ENCODE measurements at regions not wholly inside any gene's neighbourhood (a gene's known extent, or its start where the extent isn't known, plus 50 kb on each side); places are given as distances from the start of the nearest gene placed in this dataset.

DNA sequence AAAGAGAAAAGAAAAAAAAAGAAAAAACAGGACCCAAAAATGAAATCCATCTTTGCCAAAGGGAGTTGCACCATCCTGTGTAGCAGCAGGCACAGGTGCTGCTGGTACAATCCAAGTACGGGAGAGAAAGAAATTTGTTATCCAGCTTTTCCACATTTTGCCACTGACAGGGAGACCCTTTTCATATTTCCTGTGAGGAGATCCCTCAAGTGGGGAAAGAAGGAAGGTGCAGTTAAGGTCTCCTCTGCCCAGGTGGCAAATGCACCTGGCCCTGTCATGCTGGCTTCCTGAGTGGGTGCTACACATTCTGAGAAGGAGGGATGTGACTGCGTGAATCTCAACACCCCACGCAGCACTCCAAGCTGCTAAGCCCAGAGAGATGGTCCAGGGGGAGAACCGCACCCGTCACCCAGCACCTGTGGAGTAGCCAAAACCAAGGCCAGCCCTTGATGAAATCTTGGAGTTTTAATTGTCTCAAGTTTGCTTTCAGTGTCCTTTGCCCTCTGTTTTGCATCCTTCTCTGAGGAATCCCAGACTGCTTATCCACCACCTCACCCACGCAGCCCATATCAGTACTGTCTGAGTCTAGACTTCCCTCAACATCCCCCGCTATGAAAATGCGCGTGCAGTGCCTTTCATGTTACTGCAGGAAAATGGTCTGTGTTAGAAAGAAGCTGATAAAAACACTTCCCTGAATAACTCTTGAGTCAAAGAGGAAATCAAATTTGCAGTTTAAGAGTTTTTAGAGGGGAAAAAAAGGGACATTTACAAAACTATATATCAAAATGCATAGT lies 141.9 kb upstream of the THBS1 start:
- H3K27me3 ChIP-seq: no peaks in the 10 kb centered on the region
- no peaks in the 10 kb centered on the region for H3K36me3 ChIP-seq
- no peak overlapping the region for H3K27ac ChIP-seq
- TF ChIP-seq POLR2A (IDR thresholded peaks at IDR 0.05): no peak
- TF ChIP-seq, protein P1, sequence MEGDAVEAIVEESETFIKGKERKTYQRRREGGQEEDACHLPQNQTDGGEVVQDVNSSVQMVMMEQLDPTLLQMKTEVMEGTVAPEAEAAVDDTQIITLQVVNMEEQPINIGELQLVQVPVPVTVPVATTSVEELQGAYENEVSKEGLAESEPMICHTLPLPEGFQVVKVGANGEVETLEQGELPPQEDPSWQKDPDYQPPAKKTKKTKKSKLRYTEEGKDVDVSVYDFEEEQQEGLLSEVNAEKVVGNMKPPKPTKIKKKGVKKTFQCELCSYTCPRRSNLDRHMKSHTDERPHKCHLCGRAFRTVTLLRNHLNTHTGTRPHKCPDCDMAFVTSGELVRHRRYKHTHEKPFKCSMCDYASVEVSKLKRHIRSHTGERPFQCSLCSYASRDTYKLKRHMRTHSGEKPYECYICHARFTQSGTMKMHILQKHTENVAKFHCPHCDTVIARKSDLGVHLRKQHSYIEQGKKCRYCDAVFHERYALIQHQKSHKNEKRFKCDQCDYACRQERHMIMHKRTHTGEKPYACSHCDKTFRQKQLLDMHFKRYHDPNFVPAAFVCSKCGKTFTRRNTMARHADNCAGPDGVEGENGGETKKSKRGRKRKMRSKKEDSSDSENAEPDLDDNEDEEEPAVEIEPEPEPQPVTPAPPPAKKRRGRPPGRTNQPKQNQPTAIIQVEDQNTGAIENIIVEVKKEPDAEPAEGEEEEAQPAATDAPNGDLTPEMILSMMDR (IDR thresholded peaks at IDR 0.05 in 4 of 5, conservative IDR thresholded peaks at IDR 0.05 in 1 of 5): no peak
- no peak overlapping the region for H3K4me3 ChIP-seq
- intact Hi-C loops (cut with DNase I; ENCODE audit: low total_unique reads): no loop called here
- DNase-seq: no peak
- in situ Hi-C loops (cut with MboI; ENCODE audit: low sequenced_read_pairs in 4 of 4): no loop called here
- H3K4me1 ChIP-seq: no peaks in the 10 kb centered on the region
- no peaks in the 10 kb centered on the region for H3K9me3 ChIP-seq
- ATAC-seq: no peak

- intact Hi-C loops (cut with DNase I; ENCODE audit: low total_unique reads): no loop called here
- TF ChIP-seq POLR2A (IDR thresholded peaks at IDR 0.05): no peak
- TF ChIP-seq, protein P1 (IDR thresholded peaks at IDR 0.05 in 4 of 5, conservative IDR thresholded peaks at IDR 0.05 in 1 of 5): no peak
- Histone ChIP-seq H3K9me3 (no peaks in the 10 kb centered on the region), H3K4me3 (no peak overlapping the region), H3K36me3 (no peaks in the 10 kb centered on the region), H3K27ac (no peak overlapping the region), H3K4me1 (no peaks in the 10 kb centered on the region), H3K27me3 (no peaks in the 10 kb centered on the region)
- no peak for ATAC-seq
- no peak for DNase-seq
- in situ Hi-C loops (cut with MboI; ENCODE audit: low sequenced_read_pairs in 4 of 4): no loop called here
Observed at GRCh38 chr15:39442898-39443297, 138.0 kb upstream of the THBS1 start.

DNA sequence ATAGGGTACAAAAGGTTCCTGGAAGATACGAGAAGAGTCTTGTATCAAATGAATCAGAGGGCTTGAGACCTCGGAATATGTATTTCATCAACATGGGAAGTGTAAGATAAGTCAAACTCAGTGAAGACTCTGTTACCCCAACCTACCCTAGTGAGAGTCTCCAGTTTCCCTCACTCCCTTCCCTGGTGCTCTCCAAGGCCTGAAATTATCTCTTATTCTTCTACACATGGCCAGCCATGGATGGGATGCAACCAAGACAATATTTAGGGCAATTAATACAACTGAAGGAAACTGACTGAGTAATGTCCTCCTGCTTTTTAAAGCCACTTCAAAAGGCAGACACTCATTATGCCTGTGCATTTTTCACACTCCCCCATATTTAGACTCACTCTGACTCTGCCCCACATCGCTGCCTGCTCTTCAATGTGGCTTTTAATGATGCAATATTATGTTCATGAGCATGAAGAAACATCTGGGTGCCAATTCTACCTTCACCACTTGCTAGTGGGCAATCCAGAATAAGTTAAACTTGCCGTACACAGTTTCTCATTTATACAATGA lies 137.1 kb upstream of the THBS1 start:
- in situ Hi-C loops (cut with MboI; ENCODE audit: low sequenced_read_pairs in 4 of 4) (no loop called here), intact Hi-C loops (cut with DNase I; ENCODE audit: low total_unique reads) (no loop called here)
- DNase-seq (no peak), ATAC-seq (no peak)
- no peak for TF ChIP-seq POLR2A (IDR thresholded peaks at IDR 0.05)
- TF ChIP-seq, protein P1 (IDR thresholded peaks at IDR 0.05 in 4 of 5, conservative IDR thresholded peaks at IDR 0.05 in 1 of 5): no peak
- Histone ChIP-seq H3K9me3 (no peaks in the 10 kb centered on the region), H3K27ac (no peak overlapping the region), H3K36me3 (no peaks in the 10 kb centered on the region), H3K4me3 (no peak overlapping the region), H3K27me3 (no peaks in the 10 kb centered on the region), H3K4me1 (no peaks in the 10 kb centered on the region)

DNA sequence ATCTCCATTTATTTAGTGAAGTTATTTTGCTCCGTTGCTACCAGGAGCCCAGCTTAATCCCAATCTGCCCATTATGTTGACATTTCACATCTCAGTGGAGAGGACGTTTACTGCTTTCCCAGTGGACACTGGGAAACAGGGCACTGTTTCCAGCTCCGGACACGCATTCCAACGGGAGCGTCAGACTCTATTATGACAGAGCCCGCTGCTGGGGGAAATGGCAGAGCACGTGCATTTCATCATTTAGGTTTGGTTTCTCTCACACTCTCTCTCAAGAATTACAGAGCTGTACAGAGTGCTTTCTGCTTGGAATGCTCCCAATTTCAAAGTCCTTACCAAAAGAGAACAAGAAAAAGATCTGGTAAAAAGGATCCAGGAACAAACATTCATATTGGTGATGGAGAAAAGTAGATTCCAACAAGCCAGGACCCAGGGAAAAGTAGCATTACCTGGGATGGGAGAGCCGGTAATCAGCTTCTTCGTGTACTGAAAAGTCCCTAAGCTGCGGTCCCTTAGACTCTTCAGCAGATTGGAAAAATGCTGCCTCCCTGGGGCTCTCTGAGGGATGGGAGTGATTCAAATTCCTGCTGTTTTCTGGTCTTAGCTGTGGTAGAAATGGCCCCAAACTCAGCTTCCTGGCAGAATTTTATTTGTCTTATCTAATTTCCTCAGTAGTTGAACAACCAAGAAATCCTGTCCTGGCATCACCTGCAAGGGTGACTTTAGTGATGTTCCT lies 136.0 kb upstream of the THBS1 start:
- no peaks in the 10 kb centered on the region for H3K9me3 ChIP-seq
- in situ Hi-C loops (cut with MboI; ENCODE audit: low sequenced_read_pairs in 4 of 4) (no loop called here), intact Hi-C loops (cut with DNase I; ENCODE audit: low total_unique reads) (no loop called here)
- DNase-seq (peak in 1 of 2 donors; percentile 21), ATAC-seq (peak in 1 of 2 donors; percentile 51)
- H3K27me3 ChIP-seq: no peaks in the 10 kb centered on the region
- no peak for TF ChIP-seq POLR2A (IDR thresholded peaks at IDR 0.05)
- TF ChIP-seq, protein P1 (IDR thresholded peaks at IDR 0.05 in 4 of 5, conservative IDR thresholded peaks at IDR 0.05 in 1 of 5): no peak
- no peaks in the 10 kb centered on the region for H3K4me1 ChIP-seq
- H3K4me3 ChIP-seq: no peak overlapping the region
- no peak overlapping the region for H3K27ac ChIP-seq
- H3K36me3 ChIP-seq: no peaks in the 10 kb centered on the region
